Calu3 (cell line): ENCODE measurements at regions not wholly inside any gene's neighbourhood (a gene's known extent, or its start where the extent isn't known, plus 50 kb on each side); places are given as distances from the start of the nearest gene placed in this dataset.

ENCODE experiments used
- BruUV-seq: library from RNA; stranded (reverse); fragments of 400-500 nt; replicated peaks from 2 replicates; lab custom pipeline; 2021; lab: Mats Ljungman, UMichigan
- CTCF ChIA-PET: fragments of 300-600 bp; sonication (Branson Sonifier 250); formaldehyde crosslinking; loops from one replicate; lab custom pipeline; 2022; ENCODE audit warnings: antibody characterized with exemption; lab: Charles Lee
- DNase-seq: peaks from one replicate; pipeline ENCODE4 v3.0.0; 2022
- H3K27ac Mint-ChIP-seq: one replicate; pipeline ENCODE4 v1.8.0; 2022; ENCODE audit warnings: mixed read lengths; ENCODE audit not compliant: unreplicated experiment
- H3K27me3 Mint-ChIP-seq: one replicate; pipeline ENCODE4 v1.8.0; 2022; ENCODE audit warnings: mixed read lengths; ENCODE audit not compliant: unreplicated experiment
- H3K36me3 Mint-ChIP-seq: one replicate; pipeline ENCODE4 v1.8.0; 2022; ENCODE audit warnings: mild to moderate bottlenecking, moderate library complexity, mixed read lengths; ENCODE audit not compliant: insufficient read depth, unreplicated experiment
- H3K4me1 Mint-ChIP-seq: one replicate; pipeline ENCODE4 v1.8.0; 2022; ENCODE audit warnings: mild to moderate bottlenecking, low read depth, mixed read lengths; ENCODE audit not compliant: unreplicated experiment
- H3K4me3 Mint-ChIP-seq: one replicate; pipeline ENCODE4 v1.8.0; 2022; ENCODE audit warnings: mild to moderate bottlenecking, low read depth, moderate library complexity, mixed read lengths; ENCODE audit not compliant: unreplicated experiment
- H3K9me3 Mint-ChIP-seq: one replicate; pipeline ENCODE4 v1.8.0; 2022; ENCODE audit warnings: low read depth, mixed read lengths; ENCODE audit not compliant: unreplicated experiment
- CTCF ChIP-seq: fragments of 200-600 bp; IDR thresholded peaks from one replicate; pipeline ENCODE4 v1.8.0; 2022; ENCODE audit warnings: antibody characterized with exemption; ENCODE audit not compliant: unreplicated experiment
- intact Hi-C: fragments of 100-400 bp; cut with micrococcal nuclease; formaldehyde crosslinking; loops from one replicate; pipeline ENCODE4 v1.10.0; 2022; ENCODE audit not compliant: unreplicated experiment

GRCh38 chr9:13026956-13027355 is 252.1 kb downstream of the LURAP1L start:
- no peak overlapping the region for H3K27ac Mint-ChIP-seq
- CTCF ChIA-PET = no interaction called here
- no peaks in the 10 kb centered on the region for H3K9me3 Mint-ChIP-seq
- peaks cover 10% of the 10 kb centered on the region for H3K27me3 Mint-ChIP-seq
- no peaks in the 10 kb centered on the region for H3K36me3 Mint-ChIP-seq
- H3K4me1 Mint-ChIP-seq = no peaks in the 10 kb centered on the region
- intact Hi-C loops = loop anchor here (10.0 kb wide), 2 partner anchors 312 to 388 kb away; no protein-coding TSS in a partner anchor
- TF ChIP-seq CTCF = no peak
- no TSS peak for BruUV-seq
- DNase-seq = no peak
- H3K4me3 Mint-ChIP-seq = no peak overlapping the region

- no peaks in the 10 kb centered on the region for H3K4me1 Mint-ChIP-seq
- no peak for DNase-seq
- intact Hi-C loops = loop anchor here (10.0 kb wide), 2 partner anchors 313 to 387 kb away; no protein-coding TSS in a partner anchor
- peaks cover 1% of the 10 kb centered on the region for H3K27me3 Mint-ChIP-seq
- no peak overlapping the region for H3K4me3 Mint-ChIP-seq
- BruUV-seq = no TSS peak
- H3K27ac Mint-ChIP-seq = no peak overlapping the region
- CTCF ChIA-PET = no interaction called here
- no peaks in the 10 kb centered on the region for H3K36me3 Mint-ChIP-seq
- no peaks in the 10 kb centered on the region for H3K9me3 Mint-ChIP-seq
- no peak for TF ChIP-seq CTCF
Measured at GRCh38 chr9:13027879-13028278, 251.6 kb downstream of the MPDZ start.

GRCh38 chr9:13032585-13032984 is 246.9 kb downstream of the MPDZ start:
- no TSS peak for BruUV-seq
- H3K27me3 Mint-ChIP-seq = no peaks in the 10 kb centered on the region
- intact Hi-C loops = no loop called here
- no peak overlapping the region for H3K27ac Mint-ChIP-seq
- peaks cover 16% of the 10 kb centered on the region for H3K4me1 Mint-ChIP-seq
- H3K36me3 Mint-ChIP-seq = no peaks in the 10 kb centered on the region
- no peaks in the 10 kb centered on the region for H3K9me3 Mint-ChIP-seq
- no peak for TF ChIP-seq CTCF
- no peak overlapping the region for H3K4me3 Mint-ChIP-seq
- CTCF ChIA-PET = no interaction called here
- no peak for DNase-seq

- Mint-ChIP-seq H3K36me3 (no peaks in the 10 kb centered on the region), H3K4me3 (peak overlapping the region; percentile 56), H3K27me3 (no peaks in the 10 kb centered on the region), H3K4me1 (peaks cover 16% of the 10 kb centered on the region), H3K27ac (peak overlapping the region; percentile 45), H3K9me3 (no peaks in the 10 kb centered on the region)
- peak; percentile 51 for DNase-seq
- no TSS peak for BruUV-seq
- peak; percentile 64 for TF ChIP-seq CTCF
- CTCF ChIA-PET = interaction anchor here (0.7 to 0.9 kb wide), 3 partner anchors 16 to 1736 kb away, joined by 4 to 7 read pairs (median 4); no protein-coding TSS in a partner anchor
- intact Hi-C loops = loop anchor here (2.0 kb wide), 1 partner anchor 55 kb away; no protein-coding TSS in a partner anchor
Measured at GRCh38 chr9:13033959-13034693, 245.4 kb downstream of the MPDZ start.
